PC-9 (cell line): ENCODE measurements at regions not wholly inside any gene's neighbourhood (a gene's known extent, or its start where the extent isn't known, plus 50 kb on each side); places are given as distances from the start of the nearest gene placed in this dataset.

Source experiments
- EZH2 ChIP-seq: fragments of 200-600 bp; sonication (generic); IDR thresholded peaks from 2 replicates; pipeline ENCODE4 v1.8.0; 2017; ENCODE audit warnings: antibody characterized with exemption, low read depth
- TF ChIP-seq, protein P1 (sequence below): fragments of 200-600 bp; sonication (generic); conservative IDR thresholded peaks from 2 replicates; pipeline ENCODE4 v1.6.1; 2017; ENCODE audit warnings: mixed run types, antibody characterized with exemption, mild to moderate bottlenecking, moderate library complexity

GRCh38 chr20:57009775-57010174, 256.7 kb downstream of the BMP7 start:
- TF ChIP-seq, protein P1, sequence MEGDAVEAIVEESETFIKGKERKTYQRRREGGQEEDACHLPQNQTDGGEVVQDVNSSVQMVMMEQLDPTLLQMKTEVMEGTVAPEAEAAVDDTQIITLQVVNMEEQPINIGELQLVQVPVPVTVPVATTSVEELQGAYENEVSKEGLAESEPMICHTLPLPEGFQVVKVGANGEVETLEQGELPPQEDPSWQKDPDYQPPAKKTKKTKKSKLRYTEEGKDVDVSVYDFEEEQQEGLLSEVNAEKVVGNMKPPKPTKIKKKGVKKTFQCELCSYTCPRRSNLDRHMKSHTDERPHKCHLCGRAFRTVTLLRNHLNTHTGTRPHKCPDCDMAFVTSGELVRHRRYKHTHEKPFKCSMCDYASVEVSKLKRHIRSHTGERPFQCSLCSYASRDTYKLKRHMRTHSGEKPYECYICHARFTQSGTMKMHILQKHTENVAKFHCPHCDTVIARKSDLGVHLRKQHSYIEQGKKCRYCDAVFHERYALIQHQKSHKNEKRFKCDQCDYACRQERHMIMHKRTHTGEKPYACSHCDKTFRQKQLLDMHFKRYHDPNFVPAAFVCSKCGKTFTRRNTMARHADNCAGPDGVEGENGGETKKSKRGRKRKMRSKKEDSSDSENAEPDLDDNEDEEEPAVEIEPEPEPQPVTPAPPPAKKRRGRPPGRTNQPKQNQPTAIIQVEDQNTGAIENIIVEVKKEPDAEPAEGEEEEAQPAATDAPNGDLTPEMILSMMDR: no peak
- no peak for TF ChIP-seq EZH2
